Middle frontal gyrus (tissue), 1 donor: ENCODE measurements at regions not wholly inside any gene's neighbourhood (a gene's known extent, or its start where the extent isn't known, plus 50 kb on each side); places are given as distances from the start of the nearest gene placed in this dataset.
"Not testable (repeated sequence)": the region's sequence is repeated elsewhere in the genome, so short reads cannot be mapped to it uniquely, and the experiment has no call there.

Experiments
- DNase-seq: peaks from one replicate; pipeline ENCODE4 v3.0.0-alpha.2; 2015; ENCODE audit warnings: low spot score; ENCODE audit errors: extremely low spot score

GRCh38 chr11:25159341-25159740, 662.5 kb downstream of the LUZP2 start:
- DNase-seq = no peak

- no peak for DNase-seq
Observed at GRCh38 chr11:25163421-25163820, 666.6 kb downstream of the LUZP2 start.

- no peak for DNase-seq
Observed at GRCh38 chr11:25180187-25180586, 683.3 kb downstream of the LUZP2 start.

GRCh38 chr11:25183411-25183810, 686.6 kb downstream of the LUZP2 start:
- no peak for DNase-seq

- no peak for DNase-seq
Observed at GRCh38 chr11:25197515-25197914, 700.7 kb downstream of the LUZP2 start.

GRCh38 chr11:25198704-25199103, 701.9 kb downstream of the LUZP2 start:
- DNase-seq = no peak

- DNase-seq = no peak
Observed at GRCh38 chr11:25200925-25201324, 704.1 kb downstream of the LUZP2 start.

GRCh38 chr11:25206762-25207161, 709.9 kb downstream of the LUZP2 start:
- no peak for DNase-seq

GRCh38 chr11:25211635-25212254, 714.9 kb downstream of the LUZP2 start:
- DNase-seq = no peak

- DNase-seq = no peak
Observed at GRCh38 chr11:25214535-25215176, 717.8 kb downstream of the LUZP2 start.

GRCh38 chr11:25218036-25218435, 721.2 kb downstream of the LUZP2 start:
- DNase-seq = no peak

GRCh38 chr11:25225078-25225477, 728.2 kb downstream of the LUZP2 start:
- DNase-seq = no peak

GRCh38 chr11:25242928-25243327, 746.1 kb downstream of the LUZP2 start:
- DNase-seq = no peak

- no peak for DNase-seq
Observed at GRCh38 chr11:25244126-25244525, 747.3 kb downstream of the LUZP2 start.

- no peak for DNase-seq
Observed at GRCh38 chr11:25247336-25247735, 750.5 kb downstream of the LUZP2 start.

- DNase-seq = no peak
Observed at GRCh38 chr11:25252854-25253253, 756.0 kb downstream of the LUZP2 start.

- not testable (repeated sequence) for DNase-seq
Observed at GRCh38 chr11:25263861-25264260, 767.0 kb downstream of the LUZP2 start.

- no peak for DNase-seq
Observed at GRCh38 chr11:25271301-25271700, 774.4 kb downstream of the LUZP2 start.

- DNase-seq = no peak
Observed at GRCh38 chr11:25272214-25272613, 775.4 kb downstream of the LUZP2 start.

- not testable (repeated sequence) for DNase-seq
Observed at GRCh38 chr11:25280821-25281220, 784.0 kb downstream of the LUZP2 start.

GRCh38 chr11:25293166-25293565, 796.3 kb downstream of the LUZP2 start:
- no peak for DNase-seq

GRCh38 chr11:25298450-25298849, 801.6 kb downstream of the LUZP2 start:
- no peak for DNase-seq

- DNase-seq = no peak
Observed at GRCh38 chr11:25309818-25310217, 813.0 kb downstream of the LUZP2 start.
